GM18519 (cell line): ENCODE measurements at regions not wholly inside any gene's neighbourhood (a gene's known extent, or its start where the extent isn't known, plus 50 kb on each side); places are given as distances from the start of the nearest gene placed in this dataset.
A peak's percentile ranks its signal among the peaks of the same experiment; 100 is the strongest.

Source experiments
- ATAC-seq: cut with Tn5 transposase; IDR thresholded peaks from one replicate; pipeline ENCODE4 v1.9.1; 2021; ENCODE audit warnings: mild to moderate bottlenecking, moderate library complexity; ENCODE audit not compliant: unreplicated experiment, low FRiP score

GRCh38 chr7:125492521-125492920 lies 562.9 kb upstream of the POT1 start:
- ATAC-seq = no peak

DNA sequence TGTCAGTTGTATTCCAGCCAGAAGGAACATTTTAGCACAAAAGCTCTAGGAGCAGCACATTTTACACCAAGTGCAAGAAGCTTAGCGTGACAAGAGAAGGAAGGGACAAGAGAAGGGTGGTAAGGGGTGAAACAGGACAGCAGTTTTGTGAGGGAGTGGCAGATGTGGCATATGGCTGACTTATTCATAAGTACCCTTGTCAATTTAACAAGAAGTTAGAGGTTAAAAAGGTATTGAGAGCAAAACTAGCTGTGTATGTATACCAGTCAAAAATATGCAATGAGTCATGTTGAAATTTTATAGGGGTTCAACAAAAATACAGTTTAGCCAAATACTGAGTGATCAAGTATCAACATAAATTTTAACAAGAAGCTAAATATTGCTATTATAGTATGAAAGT lies 561.5 kb upstream of the POT1 start:
- ATAC-seq = no peak

- ATAC-seq = no peak
Observed at GRCh38 chr7:125490167-125490566, 560.5 kb upstream of the POT1 start.

- no peak for ATAC-seq
Observed at GRCh38 chr7:125485223-125485622, 555.6 kb upstream of the POT1 start.

DNA sequence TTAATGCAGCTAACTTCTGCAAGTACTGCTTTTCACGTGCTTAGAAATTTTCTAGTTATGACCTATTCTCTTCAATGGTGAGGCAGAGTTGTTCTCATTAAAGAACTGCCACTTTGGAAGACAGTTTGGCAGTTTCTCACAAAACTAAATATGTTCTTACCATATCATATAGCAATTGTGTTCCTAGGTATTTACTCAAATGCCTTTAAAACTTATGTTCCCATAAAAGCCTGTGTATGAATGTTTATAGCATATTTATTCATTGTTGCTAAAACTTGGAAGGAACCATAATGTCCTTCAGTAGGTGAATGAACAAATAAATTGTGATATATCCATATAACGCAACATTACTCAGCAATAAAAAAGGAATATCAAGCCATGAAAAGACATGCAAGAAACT lies 555.1 kb upstream of the POT1 start:
- ATAC-seq = no peak

GRCh38 chr7:125481323-125481722 lies 551.7 kb upstream of the POT1 start:
- ATAC-seq = no peak

GRCh38 chr7:125480762-125481161 lies 551.1 kb upstream of the POT1 start:
- ATAC-seq = no peak

DNA sequence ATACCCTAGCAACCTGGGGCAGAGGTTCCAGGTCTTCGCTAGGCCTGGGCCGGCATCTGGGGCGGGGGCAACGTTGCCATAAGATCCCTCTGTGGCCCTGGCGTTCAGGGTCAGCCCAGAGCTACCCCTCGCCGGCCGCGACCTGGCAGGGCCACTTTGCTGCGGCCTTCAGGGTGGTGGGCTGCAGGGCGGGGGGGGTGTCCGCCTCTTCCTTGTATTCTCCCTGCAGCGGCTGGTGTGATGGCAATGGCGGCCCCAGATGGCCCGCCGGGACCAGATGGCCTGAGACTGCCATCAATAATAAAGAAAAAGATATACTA lies 539.2 kb upstream of the POT1 start:
- ATAC-seq = no peak

DNA sequence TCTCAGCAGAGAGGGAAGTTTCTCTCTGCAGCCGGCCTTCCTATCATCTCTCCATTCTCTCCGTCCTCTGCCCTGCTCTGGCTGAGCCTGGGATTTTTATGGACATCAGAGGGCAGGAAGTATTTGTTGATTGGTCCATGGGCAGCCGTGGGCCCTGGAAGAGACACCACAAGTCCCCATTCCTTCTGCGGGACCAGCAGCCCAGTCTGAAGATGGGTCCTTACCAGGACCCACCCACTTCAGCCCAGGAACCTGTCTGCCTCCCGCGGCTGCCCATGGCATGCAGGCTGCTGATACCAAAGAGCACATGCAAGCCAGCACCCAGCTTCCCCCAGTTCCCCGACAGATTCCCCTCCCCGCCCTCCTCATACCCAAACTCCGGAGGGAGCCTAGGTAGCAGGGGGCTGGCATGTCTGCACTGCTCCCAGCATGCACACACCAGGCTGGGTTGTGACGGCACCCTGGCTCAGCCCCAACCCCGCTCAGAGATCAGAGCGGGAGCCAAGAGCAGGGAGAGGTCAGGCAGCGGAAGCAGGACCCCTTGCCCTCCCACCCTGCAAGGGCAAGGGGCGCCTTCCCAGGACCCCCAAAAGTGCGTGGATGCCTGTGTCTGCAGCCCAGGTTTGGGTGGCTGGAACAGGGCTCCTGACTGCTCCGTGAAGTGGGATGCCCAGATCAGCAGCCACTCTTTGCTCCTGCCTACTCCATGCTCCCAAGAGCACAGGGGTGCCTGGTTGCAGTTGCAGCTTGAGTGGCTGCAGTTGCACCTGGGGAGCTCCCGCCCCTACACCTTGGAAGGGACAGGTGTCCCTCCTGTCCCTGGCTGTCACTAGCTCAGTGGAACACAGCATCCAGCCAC lies 538.6 kb upstream of the POT1 start:
- no peak for ATAC-seq

DNA sequence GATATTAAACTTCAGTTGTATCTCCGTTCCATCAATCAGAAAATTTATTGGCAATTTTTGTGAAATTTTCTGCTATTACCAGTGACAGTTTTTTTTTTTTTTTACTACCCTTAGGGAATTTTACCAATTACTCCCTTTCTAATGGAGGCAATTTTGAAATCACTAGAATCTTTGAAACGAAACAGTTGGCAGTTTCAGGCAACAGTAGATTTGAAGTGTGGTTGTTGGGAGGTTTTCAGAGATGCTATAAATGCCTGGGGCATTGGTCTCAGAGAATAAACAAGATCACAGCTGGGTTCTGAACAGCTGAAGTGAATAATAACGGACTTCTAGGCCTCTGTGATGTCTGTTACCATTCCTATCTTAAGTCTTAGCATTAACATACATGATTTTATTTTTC lies 535.9 kb upstream of the POT1 start:
- ATAC-seq = no peak

DNA sequence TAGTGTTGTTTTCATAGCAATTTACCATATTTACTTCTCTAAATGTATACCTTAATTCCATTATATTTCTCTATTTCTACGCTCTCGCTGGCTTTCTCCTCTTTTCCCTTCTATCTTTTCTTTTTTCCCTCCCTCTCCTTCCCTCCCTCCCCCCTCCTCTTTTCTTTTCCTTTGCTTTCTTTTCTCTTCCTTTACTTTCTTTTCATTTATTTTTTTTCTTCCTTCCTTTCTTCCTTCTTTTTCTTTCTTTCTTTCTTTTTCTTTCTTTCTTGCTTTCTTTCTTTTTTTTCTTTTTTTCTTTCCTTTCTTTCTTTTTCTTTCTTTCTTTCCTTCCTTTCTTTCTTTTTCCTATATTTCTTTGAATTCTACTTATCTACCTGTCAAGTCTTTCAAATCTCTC lies 533.0 kb upstream of the POT1 start:
- no peak for ATAC-seq

- no peak for ATAC-seq
Observed at GRCh38 chr7:125459038-125459437, 529.4 kb upstream of the POT1 start.

GRCh38 chr7:125450749-125451148 lies 521.1 kb upstream of the POT1 start:
- ATAC-seq = no peak

GRCh38 chr7:125445836-125446235 lies 516.2 kb upstream of the POT1 start:
- ATAC-seq = no peak

DNA sequence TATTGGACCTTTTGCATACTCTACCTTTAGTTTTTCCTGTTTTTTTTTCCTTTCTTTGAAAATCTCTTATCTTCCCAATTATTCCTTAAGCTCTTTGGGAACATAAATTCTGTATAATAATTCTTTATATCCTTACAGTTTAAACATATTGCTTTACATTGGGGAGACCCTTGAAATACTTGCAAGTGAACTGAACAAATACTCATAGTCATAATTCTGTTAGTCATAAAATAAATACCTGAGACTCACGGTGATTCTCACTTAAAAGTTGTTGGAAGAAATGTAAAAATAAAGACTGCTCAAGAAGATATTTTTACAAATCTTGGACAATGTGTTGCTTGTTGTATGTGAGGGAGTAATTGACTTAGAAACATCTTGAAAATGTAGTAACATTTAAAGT lies 515.2 kb upstream of the POT1 start:
- ATAC-seq = no peak

DNA sequence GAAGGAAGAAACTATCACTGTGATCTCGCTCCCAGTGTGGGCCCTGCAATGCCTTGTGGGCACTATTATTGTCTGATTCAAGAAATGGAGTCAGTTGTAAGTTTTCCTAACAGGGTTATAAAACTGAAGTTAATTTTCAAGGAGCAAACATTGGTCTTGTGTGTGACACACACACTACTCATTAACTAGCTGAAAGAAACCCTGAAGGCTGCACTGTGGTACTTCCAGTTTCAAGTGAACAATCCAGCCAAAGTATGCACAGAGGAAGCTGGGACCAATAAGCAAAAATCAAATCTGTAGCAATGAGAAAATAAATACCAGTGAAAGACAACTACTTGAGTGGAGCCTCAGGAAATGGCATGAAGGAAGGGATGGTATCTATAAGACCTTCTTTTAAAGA lies 506.6 kb upstream of the POT1 start:
- ATAC-seq = no peak

GRCh38 chr7:125431349-125431748 lies 501.7 kb upstream of the POT1 start:
- no peak for ATAC-seq

DNA sequence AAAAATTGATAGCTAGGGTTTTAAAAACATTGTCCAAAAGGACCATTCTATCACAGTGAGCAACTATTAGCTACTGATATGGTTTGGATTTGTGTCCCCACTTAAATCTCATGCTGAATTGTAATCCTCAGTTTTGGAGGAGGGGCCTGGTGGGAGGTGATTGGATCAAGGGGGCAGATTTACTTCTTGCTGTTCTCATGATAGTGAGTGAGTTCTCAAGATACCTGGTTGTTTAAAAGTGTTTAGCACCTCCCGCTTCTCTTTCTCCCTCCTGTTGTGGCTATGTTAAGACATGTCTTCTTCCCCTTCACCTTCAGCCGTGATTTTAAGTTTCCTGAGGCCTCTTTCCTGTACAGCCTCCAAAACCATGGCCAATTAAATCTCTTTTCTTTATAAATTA lies 500.4 kb upstream of the POT1 start:
- ATAC-seq = no peak

DNA sequence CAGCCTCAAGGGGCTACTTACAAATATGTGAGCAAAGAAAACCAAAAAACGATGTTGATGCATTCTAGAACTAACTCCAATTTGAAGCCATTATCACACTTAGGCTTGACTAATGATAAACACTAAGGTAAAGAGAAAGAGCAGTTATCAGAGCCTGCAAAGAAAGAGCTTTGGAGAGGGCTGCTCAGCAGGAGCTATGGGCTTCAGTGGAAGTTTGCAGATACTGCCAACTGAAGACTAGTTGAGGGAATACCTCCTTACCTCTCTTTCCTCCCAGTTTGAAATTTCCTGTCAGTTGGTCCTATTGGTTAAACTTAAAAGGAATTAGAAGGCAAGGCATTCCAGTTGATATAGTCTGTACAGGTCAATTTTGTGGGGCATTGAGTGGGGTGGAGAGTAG lies 498.1 kb upstream of the POT1 start:
- ATAC-seq = no peak

GRCh38 chr7:125425506-125425905 lies 495.9 kb upstream of the POT1 start:
- no peak for ATAC-seq

DNA sequence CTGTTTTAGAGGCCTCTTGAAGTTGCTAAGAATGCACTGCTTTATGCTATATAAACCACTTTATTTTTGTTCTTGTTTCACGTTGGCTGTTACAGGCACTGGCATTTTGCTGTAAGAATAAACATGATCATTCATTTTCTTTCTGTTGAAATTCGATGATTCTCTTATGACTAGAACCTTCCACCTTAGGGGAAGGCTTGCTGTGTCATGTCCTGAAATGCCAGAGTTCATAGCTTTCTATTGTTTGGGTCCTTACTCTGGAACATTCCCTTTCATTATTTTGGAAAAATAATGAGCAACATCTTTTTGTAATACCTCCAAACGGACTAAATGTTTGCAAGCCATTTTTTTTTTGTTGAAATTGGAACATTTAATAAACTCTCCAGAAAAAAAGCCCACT lies 495.1 kb upstream of the POT1 start:
- no peak for ATAC-seq

- peak; percentile 72 for ATAC-seq
Observed at GRCh38 chr7:125423458-125424155, 494.0 kb upstream of the POT1 start.
